A549 (cell line): ENCODE measurements at regions not wholly inside any gene's neighbourhood (a gene's known extent, or its start where the extent isn't known, plus 50 kb on each side); places are given as distances from the start of the nearest gene placed in this dataset.

Source experiments
- ATAC-seq, 2 experiments: fragments of 200-7000 bp in 1 of 2; fragments of >200 bp in 1 of 2; cut with Nextera tagmentation in 1 of 2; cut with Tn5 transposase in 1 of 2; 3 replicates each; pipeline versions ENCODE4 v1.8.0 to v1.9.1; 2018 to 2020; ENCODE audit warnings: mild to moderate bottlenecking in 1 of 2, moderate library complexity in 1 of 2
- CTCF ChIA-PET: fragments of 300-600 bp; sonication (Branson Sonifier 250); formaldehyde crosslinking; extraction: SDS; loops from one replicate; lab custom pipeline; 2021; ENCODE audit warnings: antibody characterized with exemption, inconsistent platforms; lab: Yijun Ruan, JAX
- POLR2A ChIA-PET: fragments of 350-600 bp; formaldehyde crosslinking; extraction: SDS; loops from one replicate; lab custom pipeline; 2021; ENCODE audit warnings: antibody characterized with exemption, inconsistent platforms; lab: Yijun Ruan, JAX
- DNase-seq, 2 experiments: peaks; one replicate each; pipeline versions ENCODE4 v3.0.0 to v3.0.0-alpha.2; 2011 to 2016; ENCODE audit warnings: low read depth in 1 of 2, low spot score in 1 of 2
- FAIRE-seq: peaks from 2 replicates; lab custom pipeline; 2011; peaks lifted over from hg19 to GRCh38; lab: Jason Lieb, UNC
- H3K27ac ChIP-seq, 2 experiments: fragments of >200 bp; sonication (Bioruptor Twin); formaldehyde crosslinking; 3 replicates each; pipeline ENCODE4 v1.5.1; 2016 to 2017
- H3K4me1 ChIP-seq: fragments of >200 bp; sonication (Bioruptor Twin); formaldehyde crosslinking; 3 replicates; pipeline ENCODE4 v1.6.1; 2016
- H3K4me2 ChIP-seq: fragments of >200 bp; sonication (Bioruptor Twin); formaldehyde crosslinking; 3 replicates; pipeline ENCODE4 v1.6.1; 2016
- H3K4me3 ChIP-seq: fragments of >200 bp; sonication (Bioruptor Twin); formaldehyde crosslinking; 3 replicates; pipeline ENCODE4 v1.5.1; 2016
- H3K9me3 ChIP-seq: fragments of >200 bp; sonication (Bioruptor Twin); formaldehyde crosslinking; 3 replicates; pipeline ENCODE4 v1.6.1; 2016
- EHF ChIP-seq: fragments of 250-450 bp; sonication (Bioruptor Pico); IDR thresholded peaks from 2 replicates; pipeline ENCODE4 v1.5.0; 2020; ENCODE audit warnings: mild to moderate bottlenecking
- EHMT2 ChIP-seq: fragments of 200-600 bp; sonication (generic); IDR thresholded peaks from 2 replicates; pipeline ENCODE4 v1.6.1; 2016; ENCODE audit warnings: antibody characterized with exemption, low read depth, mild to moderate bottlenecking, moderate library complexity
- ELK1 ChIP-seq: fragments of 150-350 bp; IDR thresholded peaks from 2 replicates; pipeline ENCODE4 v1.6.1; 2014; ENCODE audit warnings: low read depth, mild to moderate bottlenecking, low read length
- ESRRA ChIP-seq: fragments of 150-350 bp; IDR thresholded peaks from 2 replicates; pipeline ENCODE4 v1.6.1; 2014; ENCODE audit warnings: mild to moderate bottlenecking, low read length, borderline replicate concordance
- FOSB ChIP-seq: fragments of 250-450 bp; sonication (Bioruptor Pico); IDR thresholded peaks from 2 replicates; pipeline ENCODE4 v1.5.0; 2020; ENCODE audit warnings: mild to moderate bottlenecking, moderate library complexity
- FOSL2 ChIP-seq, 2 experiments: fragments of 450-650 bp in 1 of 2; fragments of >200 bp in 1 of 2; sonication (Bioruptor Twin) in 1 of 2; formaldehyde crosslinking; IDR thresholded peaks; 2 replicates each; pipeline versions ENCODE4 v1.5.0 to v1.6.1; 2016 to 2020; ENCODE audit warnings: mild to moderate bottlenecking in 1 of 2, moderate library complexity in 1 of 2
- FOXS1 ChIP-seq: fragments of 250-450 bp; sonication (Bioruptor Pico); IDR thresholded peaks from 2 replicates; pipeline ENCODE4 v1.5.0; 2020; ENCODE audit warnings: mild to moderate bottlenecking, moderate library complexity
- KDM1A ChIP-seq: fragments of 200-600 bp; sonication (generic); IDR thresholded peaks from 2 replicates; pipeline ENCODE4 v1.6.1; 2016; ENCODE audit warnings: low read depth, mild to moderate bottlenecking
- NFE2L2 ChIP-seq: fragments of 150-350 bp; conservative IDR thresholded peaks from 2 replicates; pipeline ENCODE4 v1.6.1; 2014; ENCODE audit warnings: low read length
- NPAS2 ChIP-seq: fragments of 250-450 bp; sonication (Bioruptor Pico); IDR thresholded peaks from 2 replicates; pipeline ENCODE4 v1.8.0; 2022; ENCODE audit warnings: mild to moderate bottlenecking, moderate library complexity, borderline replicate concordance
- NR3C1 ChIP-seq: fragments of >200 bp; sonication (Bioruptor Twin); formaldehyde crosslinking; IDR thresholded peaks from 3 replicates; pipeline ENCODE4 v1.6.1; 2017
- POLR2A ChIP-seq: IDR thresholded peaks from 2 replicates; pipeline ENCODE4 v1.6.1; 2012; ENCODE audit warnings: mild to moderate bottlenecking, low read length
- RAD21 ChIP-seq, 2 experiments: fragments of >200 bp in 1 of 2; sonication (Bioruptor Twin) in 1 of 2; formaldehyde crosslinking in 1 of 2; IDR thresholded peaks in 1 of 2; conservative IDR thresholded peaks in 1 of 2; 2 replicates in 1 of 2; 3 replicates in 1 of 2; pipeline ENCODE4 v1.6.1; 2012 to 2018; ENCODE audit warnings: inconsistent platforms in 1 of 2
- RARB ChIP-seq: fragments of 250-450 bp; sonication (Bioruptor Pico); IDR thresholded peaks from 2 replicates; pipeline ENCODE4 v1.8.0; 2021; ENCODE audit warnings: mild to moderate bottlenecking, moderate library complexity
- RCOR1 ChIP-seq: fragments of 150-350 bp; IDR thresholded peaks from 2 replicates; pipeline ENCODE4 v1.6.1; 2014; ENCODE audit warnings: antibody characterized with exemption, low read length, low read depth
- SMC3 ChIP-seq: fragments of >200 bp; sonication (Bioruptor Twin); formaldehyde crosslinking; IDR thresholded peaks from 3 replicates; pipeline ENCODE4 v1.6.1; 2018; ENCODE audit warnings: inconsistent platforms
- TFCP2L1 ChIP-seq: fragments of 250-450 bp; sonication (Bioruptor Pico); IDR thresholded peaks from 2 replicates; pipeline ENCODE4 v1.5.0; 2021; ENCODE audit warnings: mild to moderate bottlenecking
- TP53 ChIP-seq: fragments of 250-450 bp; sonication (Bioruptor Pico); IDR thresholded peaks from 2 replicates; pipeline ENCODE4 v1.5.0; 2021; ENCODE audit warnings: mild to moderate bottlenecking, moderate library complexity
- ZC3H11A ChIP-seq: fragments of 450-650 bp; IDR thresholded peaks from 2 replicates; pipeline ENCODE4 v1.6.1; 2014; ENCODE audit warnings: antibody characterized with exemption, mild to moderate bottlenecking
- WGBS: methylation state at CpG from one replicate; pipeline ENCODE4 v1.1.6; 2017; ENCODE audit errors: missing lambda C conversion rate; 5-methylcytosine and 5-hydroxymethylcytosine counted together
- TF ChIP-seq, protein P1 (sequence below): IDR thresholded peaks from 2 replicates; pipeline ENCODE4 v1.6.1; 2012
- TF ChIP-seq, protein P2 (sequence below): fragments of 450-650 bp; IDR thresholded peaks from 2 replicates; pipeline ENCODE4 v1.6.1; 2014; ENCODE audit warnings: antibody characterized with exemption
- TF ChIP-seq, protein P3 (sequence below): IDR thresholded peaks from 2 replicates; pipeline ENCODE4 v1.6.1; 2012; ENCODE audit warnings: low read depth, borderline replicate concordance

DNA sequence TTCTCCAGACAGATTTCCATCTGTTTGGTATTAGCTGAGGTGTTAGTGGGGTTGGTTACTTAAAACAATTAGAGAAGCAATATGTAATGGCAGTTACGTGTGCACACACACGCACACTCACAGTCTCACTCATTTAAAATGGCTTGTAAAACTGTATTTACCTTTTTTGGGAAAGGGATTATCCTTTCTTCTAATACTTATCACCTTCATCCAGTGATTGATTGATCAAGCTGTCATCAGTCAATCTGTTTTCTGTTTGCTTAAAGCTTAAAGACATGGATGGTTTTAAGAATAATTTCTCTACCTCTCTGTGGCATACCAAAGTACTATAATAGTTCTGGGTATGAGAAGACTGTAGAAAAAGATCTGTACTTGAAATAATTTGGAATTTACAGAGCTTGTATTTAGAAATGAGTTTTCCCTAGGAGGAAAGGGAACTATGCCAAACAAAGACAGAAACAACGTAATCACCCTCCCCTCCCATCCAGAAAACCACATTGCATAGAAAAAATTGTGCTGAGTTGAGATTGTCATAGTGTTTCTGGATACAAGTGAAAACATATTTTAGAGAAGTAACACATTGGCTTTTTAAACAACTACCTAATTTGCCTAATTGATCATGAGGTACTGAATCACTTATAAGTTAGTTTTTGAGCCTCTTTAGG lies 455.8 kb downstream of the PCNX1 start:
- DNase-seq (no peak), ATAC-seq (no peak)
- ChIA-PET CTCF (no interaction called here), POLR2A (no interaction called here)
- Histone ChIP-seq H3K4me1 (no peaks in the 10 kb centered on the region), H3K4me2 (no peak overlapping the region), H3K9me3 (no peaks in the 10 kb centered on the region)
- 85% methylated on average over 3 of the region's 3 CpGs for WGBS
- TF ChIP-seq NFE2L2 (no peak), ELK1 (no peak), RARB (CRISPR knock-in tag) (no peak), NPAS2 (CRISPR knock-in tag) (no peak), SMC3 (no peak), ZC3H11A (no peak), FOSL2 (IDR thresholded peaks at IDR 0.05) (no peak), FOSL2 (CRISPR knock-in tag; IDR thresholded peaks at IDR 0.05) (no peak), NR3C1 (no peak)
- TF ChIP-seq, protein P1, sequence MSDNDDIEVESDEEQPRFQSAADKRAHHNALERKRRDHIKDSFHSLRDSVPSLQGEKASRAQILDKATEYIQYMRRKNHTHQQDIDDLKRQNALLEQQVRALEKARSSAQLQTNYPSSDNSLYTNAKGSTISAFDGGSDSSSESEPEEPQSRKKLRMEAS: no peak
- TF ChIP-seq, protein P2, sequence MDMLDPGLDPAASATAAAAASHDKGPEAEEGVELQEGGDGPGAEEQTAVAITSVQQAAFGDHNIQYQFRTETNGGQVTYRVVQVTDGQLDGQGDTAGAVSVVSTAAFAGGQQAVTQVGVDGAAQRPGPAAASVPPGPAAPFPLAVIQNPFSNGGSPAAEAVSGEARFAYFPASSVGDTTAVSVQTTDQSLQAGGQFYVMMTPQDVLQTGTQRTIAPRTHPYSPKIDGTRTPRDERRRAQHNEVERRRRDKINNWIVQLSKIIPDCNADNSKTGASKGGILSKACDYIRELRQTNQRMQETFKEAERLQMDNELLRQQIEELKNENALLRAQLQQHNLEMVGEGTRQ: no peak
- TF ChIP-seq, all 56 proteins: peak for 0
- Histone ChIP-seq H3K4me3 (no peak overlapping the region), H3K27ac (no peak overlapping the region)
- FAIRE-seq: no peak

- 82% methylated on average over 8 of the region's 8 CpGs for WGBS
- H3K4me1 ChIP-seq: no peaks in the 10 kb centered on the region
- H3K9me3 ChIP-seq: no peaks in the 10 kb centered on the region
- DNase-seq (no peak), FAIRE-seq (no peak), ATAC-seq (no peak)
- ChIA-PET POLR2A (no interaction called here), CTCF (no interaction called here)
- H3K4me2 ChIP-seq: no peak overlapping the region
- TF ChIP-seq ESRRA (no peak), RARB (CRISPR knock-in tag) (no peak), KDM1A (no peak), POLR2A (no peak), ZC3H11A (no peak), FOXS1 (CRISPR knock-in tag) (no peak), TFCP2L1 (CRISPR knock-in tag) (no peak), NFE2L2 (no peak), EHF (CRISPR knock-in tag) (no peak)
- no peak overlapping the region for H3K4me3 ChIP-seq
- no peak overlapping the region for H3K27ac ChIP-seq
Observed at GRCh38 chr14:71363946-71364925, 457.0 kb downstream of the PCNX1 start.

DNA sequence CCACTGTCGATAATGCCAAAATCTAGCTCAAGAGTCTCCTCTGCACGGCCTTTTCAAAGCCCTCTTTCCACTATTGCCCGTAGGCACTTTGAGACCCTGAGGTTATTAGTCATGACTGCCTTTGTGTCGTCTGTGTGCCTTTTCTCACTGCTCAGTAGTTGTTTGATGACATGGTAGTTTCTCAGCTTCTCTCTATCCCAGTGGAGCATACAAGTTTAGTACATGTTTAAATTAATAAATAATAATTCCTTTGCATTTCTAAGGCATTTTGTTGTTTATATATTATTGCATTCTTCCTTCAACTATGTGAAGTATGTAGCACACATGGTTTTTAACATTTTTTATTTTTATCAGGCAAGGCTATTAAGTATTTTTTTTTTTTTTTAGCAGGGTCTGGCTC lies 458.1 kb downstream of the PCNX1 start:
- Histone ChIP-seq H3K4me1 (no peaks in the 10 kb centered on the region), H3K4me2 (no peak overlapping the region), H3K9me3 (no peaks in the 10 kb centered on the region), H3K4me3 (no peak overlapping the region), H3K27ac (no peak overlapping the region)
- DNase-seq (no peak), ATAC-seq (no peak), FAIRE-seq (no peak)
- POLR2A ChIA-PET: no interaction called here
- CTCF ChIA-PET: interaction anchor here (0.7 kb wide), 2 partner anchors 9 to 26 kb away, joined by 3 read pairs; no protein-coding TSS in a partner anchor
- WGBS: 81% methylated on average over 4 of the region's 4 CpGs
- TF ChIP-seq RCOR1 (no peak), RAD21 (conservative IDR thresholded peaks at IDR 0.05 in 1 of 2, IDR thresholded peaks at IDR 0.05 in 1 of 2) (no peak), FOSB (CRISPR knock-in tag) (no peak), EHMT2 (no peak), TP53 (CRISPR knock-in tag) (no peak)
- TF ChIP-seq, protein P3, sequence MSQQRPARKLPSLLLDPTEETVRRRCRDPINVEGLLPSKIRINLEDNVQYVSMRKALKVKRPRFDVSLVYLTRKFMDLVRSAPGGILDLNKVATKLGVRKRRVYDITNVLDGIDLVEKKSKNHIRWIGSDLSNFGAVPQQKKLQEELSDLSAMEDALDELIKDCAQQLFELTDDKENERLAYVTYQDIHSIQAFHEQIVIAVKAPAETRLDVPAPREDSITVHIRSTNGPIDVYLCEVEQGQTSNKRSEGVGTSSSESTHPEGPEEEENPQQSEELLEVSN: no peak
- TF ChIP-seq, all 56 proteins: peak for 0
